ENCODE measurements at regions not wholly inside any gene's neighbourhood (a gene's known extent, or its start where the extent isn't known, plus 50 kb on each side); places are given as distances from the start of the nearest gene placed in this dataset.

GRCh38 chr4:11814758-11815157 lies 386.1 kb upstream of the HS3ST1 start (continued):
- TF ChIP-seq HDAC2 (IDR thresholded peaks at IDR 0.05; ENCODE audit: borderline replicate concordance in 1 of 2, low read depth in 2 of 2, low read length in 2 of 2) (no peak), HDAC6 (IDR thresholded peaks at IDR 0.05; ENCODE audit: low read depth, low read length) (no peak), KDM1A (IDR thresholded peaks at IDR 0.05; ENCODE audit: borderline replicate concordance, low read length) (no peak), SAP30 (IDR thresholded peaks at IDR 0.05; ENCODE audit: insufficient read depth, insufficient replicate concordance, low read length) (no peak), SIRT6 (IDR thresholded peaks at IDR 0.05; ENCODE audit: low read length) (no peak), SUZ12 (IDR thresholded peaks at IDR 0.05; ENCODE audit: low read length) (no peak)
